H1 (cell line): ENCODE measurements at regions not wholly inside any gene's neighbourhood (a gene's known extent, or its start where the extent isn't known, plus 50 kb on each side); places are given as distances from the start of the nearest gene placed in this dataset.

Experiments used
- EP300 ChIP-seq, 2 experiments: IDR thresholded peaks; 1 replicate in 1 of 2; 2 replicates in 1 of 2; pipeline ENCODE4 v1.6.1; 2011 to 2012; ENCODE audit warnings: low read depth in 2 of 2, low read length in 2 of 2, mild to moderate bottlenecking in 2 of 2, borderline replicate concordance in 1 of 2, inconsistent platforms in 1 of 2, moderate library complexity in 1 of 2
- HDAC2 ChIP-seq, 2 experiments: fragments of 300-600 bp in 1 of 2; sonication (generic) in 1 of 2; IDR thresholded peaks; 2 replicates each; pipeline ENCODE4 v1.6.1; 2011 to 2012; ENCODE audit warnings: low read depth in 2 of 2, low read length in 2 of 2, mild to moderate bottlenecking in 2 of 2, moderate library complexity in 2 of 2, borderline replicate concordance in 1 of 2, inconsistent platforms in 1 of 2
- NRF1 ChIP-seq: IDR thresholded peaks from 2 replicates; pipeline ENCODE4 v1.6.1; 2011; ENCODE audit warnings: mild to moderate bottlenecking, low read depth, low read length, improper control_type of control experiment
- POLR2AphosphoS5 ChIP-seq: IDR thresholded peaks from 2 replicates; pipeline ENCODE4 v1.6.1; 2011; ENCODE audit warnings: low read depth, low read length
- TAF1 ChIP-seq: IDR thresholded peaks from 2 replicates; pipeline ENCODE4 v1.6.1; 2011; ENCODE audit warnings: mild to moderate bottlenecking, low read depth, low read length
- TF ChIP-seq, protein P1 (sequence below), 3 experiments: IDR thresholded peaks; 1 replicate in 2 of 3; 2 replicates in 1 of 3; pipeline versions ENCODE4 v1.5.1 to v1.6.1; 2011; ENCODE audit warnings: low read length in 3 of 3, mild to moderate bottlenecking in 3 of 3, inconsistent platforms in 2 of 3, low read depth in 1 of 3, moderate library complexity in 1 of 3; ENCODE audit not compliant: insufficient read depth in 1 of 3; ENCODE audit errors: control extremely low read depth in 1 of 3
- TF ChIP-seq, protein P2 (sequence below): IDR thresholded peaks from 2 replicates; pipeline ENCODE4 v1.6.1; 2011; ENCODE audit warnings: low read depth, mild to moderate bottlenecking, low read length; ENCODE audit not compliant: insufficient read depth

DNA sequence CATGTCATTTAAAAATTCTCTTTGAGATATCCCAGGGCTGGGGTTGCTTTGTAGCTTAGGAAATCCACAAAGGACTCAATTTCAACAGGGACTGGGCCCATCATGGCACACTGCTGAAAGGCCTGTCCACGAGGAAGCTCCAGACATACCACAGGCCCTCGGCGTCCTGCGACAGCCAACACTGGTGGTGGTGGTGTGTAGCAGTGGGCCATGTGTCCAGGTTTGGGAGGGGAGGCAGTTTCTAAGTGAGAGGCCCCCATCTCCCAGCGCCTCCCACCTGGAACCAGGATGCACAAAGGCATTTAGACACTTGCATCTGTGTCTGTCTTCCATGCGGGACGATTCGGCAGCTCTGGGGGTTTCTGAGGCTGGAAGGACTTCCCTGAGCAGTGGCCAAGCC lies 65.2 kb upstream of the ZNF423 start:
- TF ChIP-seq HDAC2 (IDR thresholded peaks at IDR 0.05; ENCODE audit: borderline replicate concordance in 1 of 2, low read depth in 2 of 2, low read length in 2 of 2) (no peak), POLR2AphosphoS5 (no peak), TAF1 (no peak), EP300 (IDR thresholded peaks at IDR 0.05; ENCODE audit: borderline replicate concordance in 1 of 2, low read depth in 2 of 2, low read length in 2 of 2) (no peak), NRF1 (no peak)
- TF ChIP-seq, protein P1, sequence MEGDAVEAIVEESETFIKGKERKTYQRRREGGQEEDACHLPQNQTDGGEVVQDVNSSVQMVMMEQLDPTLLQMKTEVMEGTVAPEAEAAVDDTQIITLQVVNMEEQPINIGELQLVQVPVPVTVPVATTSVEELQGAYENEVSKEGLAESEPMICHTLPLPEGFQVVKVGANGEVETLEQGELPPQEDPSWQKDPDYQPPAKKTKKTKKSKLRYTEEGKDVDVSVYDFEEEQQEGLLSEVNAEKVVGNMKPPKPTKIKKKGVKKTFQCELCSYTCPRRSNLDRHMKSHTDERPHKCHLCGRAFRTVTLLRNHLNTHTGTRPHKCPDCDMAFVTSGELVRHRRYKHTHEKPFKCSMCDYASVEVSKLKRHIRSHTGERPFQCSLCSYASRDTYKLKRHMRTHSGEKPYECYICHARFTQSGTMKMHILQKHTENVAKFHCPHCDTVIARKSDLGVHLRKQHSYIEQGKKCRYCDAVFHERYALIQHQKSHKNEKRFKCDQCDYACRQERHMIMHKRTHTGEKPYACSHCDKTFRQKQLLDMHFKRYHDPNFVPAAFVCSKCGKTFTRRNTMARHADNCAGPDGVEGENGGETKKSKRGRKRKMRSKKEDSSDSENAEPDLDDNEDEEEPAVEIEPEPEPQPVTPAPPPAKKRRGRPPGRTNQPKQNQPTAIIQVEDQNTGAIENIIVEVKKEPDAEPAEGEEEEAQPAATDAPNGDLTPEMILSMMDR (IDR thresholded peaks at IDR 0.05; ENCODE audit: control extremely low read depth in 1 of 3, insufficient read depth in 1 of 3, low read depth in 1 of 3, low read length in 3 of 3): no peak
- TF ChIP-seq, protein P2, sequence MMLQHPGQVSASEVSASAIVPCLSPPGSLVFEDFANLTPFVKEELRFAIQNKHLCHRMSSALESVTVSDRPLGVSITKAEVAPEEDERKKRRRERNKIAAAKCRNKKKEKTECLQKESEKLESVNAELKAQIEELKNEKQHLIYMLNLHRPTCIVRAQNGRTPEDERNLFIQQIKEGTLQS: no peak
